Astrocyte (in vitro differentiated cells and primary cell): ENCODE measurements at regions not wholly inside any gene's neighbourhood (a gene's known extent, or its start where the extent isn't known, plus 50 kb on each side); places are given as distances from the start of the nearest gene placed in this dataset.

Source experiments
- DNase-seq: peaks from one replicate; pipeline ENCODE4 v3.0.0-alpha.2; 2010; ENCODE audit warnings: low read depth
- FAIRE-seq: peaks from 2 replicates; lab custom pipeline; 2011; peaks lifted over from hg19 to GRCh38; lab: Jason Lieb, UNC
- H2AFZ ChIP-seq: 2 replicates; pipeline ENCODE4 v1.6.0; 2012; ENCODE audit warnings: low read depth, low read length, inconsistent platforms
- H3K27ac ChIP-seq: 2 replicates; pipeline ENCODE4 v1.5.1; 2011; ENCODE audit warnings: low read depth, low read length, inconsistent platforms
- H3K27me3 ChIP-seq: 2 replicates; pipeline ENCODE4 v1.6.0; 2011; ENCODE audit warnings: low read length, inconsistent platforms; ENCODE audit not compliant: insufficient read depth
- H3K36me3 ChIP-seq: 2 replicates; pipeline ENCODE4 v1.5.1; 2011; ENCODE audit warnings: low read length, inconsistent platforms; ENCODE audit not compliant: insufficient read depth
- H3K4me1 ChIP-seq: 2 replicates; pipeline ENCODE4 v1.5.1; 2011; ENCODE audit warnings: low read length, inconsistent platforms; ENCODE audit not compliant: insufficient read depth
- H3K4me2 ChIP-seq: 2 replicates; pipeline ENCODE4 v1.6.0; 2012; ENCODE audit warnings: low read length, inconsistent platforms
- H3K4me3 ChIP-seq: 2 replicates; pipeline ENCODE4 v1.5.1; 2011; ENCODE audit warnings: low read depth, mild to moderate bottlenecking, low read length, inconsistent platforms; ENCODE audit not compliant: insufficient read depth
- H3K79me2 ChIP-seq: 2 replicates; pipeline ENCODE4 v1.6.0; 2012; ENCODE audit warnings: mild to moderate bottlenecking, low read length, inconsistent platforms; ENCODE audit not compliant: insufficient read depth
- H3K9ac ChIP-seq: 2 replicates; pipeline ENCODE4 v1.6.0; 2012; ENCODE audit warnings: mild to moderate bottlenecking, low read length, inconsistent platforms
- H3K9me3 ChIP-seq: 2 replicates; pipeline ENCODE4 v1.5.1; 2012; ENCODE audit warnings: low read depth, mild to moderate bottlenecking, low read length, inconsistent platforms; ENCODE audit not compliant: insufficient read depth
- H4K20me1 ChIP-seq: 2 replicates; pipeline ENCODE4 v1.6.0; 2012; ENCODE audit warnings: low read length, inconsistent platforms; ENCODE audit not compliant: insufficient read depth
- H3K27ac Mint-ChIP-seq: one replicate; pipeline ENCODE4 v1.8.0; 2021; ENCODE audit warnings: mild to moderate bottlenecking, mixed read lengths; ENCODE audit not compliant: unreplicated experiment
- H3K27me3 Mint-ChIP-seq: one replicate; pipeline ENCODE4 v1.8.0; 2021; ENCODE audit warnings: low read depth, mixed read lengths; ENCODE audit not compliant: unreplicated experiment
- H3K36me3 Mint-ChIP-seq: one replicate; pipeline ENCODE4 v1.8.0; 2021; ENCODE audit warnings: low read depth, mixed read lengths; ENCODE audit not compliant: unreplicated experiment
- H3K4me1 Mint-ChIP-seq: one replicate; pipeline ENCODE4 v1.8.0; 2021; ENCODE audit warnings: low read depth, mixed read lengths; ENCODE audit not compliant: unreplicated experiment
- H3K4me3 Mint-ChIP-seq: one replicate; pipeline ENCODE4 v1.8.0; 2021; ENCODE audit warnings: mild to moderate bottlenecking, moderate library complexity, mixed read lengths; ENCODE audit not compliant: unreplicated experiment
- H3K9me3 Mint-ChIP-seq: one replicate; pipeline ENCODE4 v1.8.0; 2021; ENCODE audit warnings: mild to moderate bottlenecking, mixed read lengths; ENCODE audit not compliant: unreplicated experiment
- CTCF ChIP-seq: IDR thresholded peaks from 2 replicates; pipeline ENCODE4 v1.5.1; 2011; ENCODE audit warnings: low read depth, mild to moderate bottlenecking, inconsistent platforms, low read length, moderate library complexity; ENCODE audit not compliant: insufficient read depth
- EZH2 ChIP-seq: IDR thresholded peaks from 2 replicates; pipeline ENCODE4 v1.6.1; 2012; ENCODE audit warnings: mild to moderate bottlenecking, low read length, inconsistent platforms; ENCODE audit not compliant: insufficient read depth

GRCh38 chr18:25561918-25562317, 210.0 kb upstream of the ZNF521 start:
- peak; percentile 1 for DNase-seq
- TF ChIP-seq EZH2 (no peak), CTCF (peak; percentile 15)
- no peak overlapping the region for H2AFZ ChIP-seq

GRCh38 chr18:25560369-25560768, 208.4 kb upstream of the ZNF521 start:
- H3K4me1 Mint-ChIP-seq: no peaks in the 10 kb centered on the region
- H3K4me3 Mint-ChIP-seq: no peak overlapping the region
- Histone ChIP-seq H3K27me3 (no peaks in the 10 kb centered on the region), H3K79me2 (no peaks in the 10 kb centered on the region), H3K9me3 (no peaks in the 10 kb centered on the region), H3K9ac (no peak overlapping the region), H3K27ac (no peak overlapping the region), H3K36me3 (no peaks in the 10 kb centered on the region), H2AFZ (no peak overlapping the region), H3K4me1 (no peaks in the 10 kb centered on the region), H4K20me1 (no peaks in the 10 kb centered on the region), H3K4me2 (no peak overlapping the region), H3K4me3 (no peak overlapping the region)
- TF ChIP-seq EZH2: no peak
- no peak overlapping the region for H3K27ac Mint-ChIP-seq
- FAIRE-seq (no peak), DNase-seq (no peak)
- no peaks in the 10 kb centered on the region for H3K36me3 Mint-ChIP-seq
- H3K9me3 Mint-ChIP-seq: no peaks in the 10 kb centered on the region
- H3K27me3 Mint-ChIP-seq: peaks cover 10% of the 10 kb centered on the region

More at GRCh38 chr18:25561918-25562317, 210.0 kb upstream of the ZNF521 start:
- Histone ChIP-seq H3K4me2 (no peak overlapping the region), H3K9ac (no peak overlapping the region), H3K27me3 (no peaks in the 10 kb centered on the region), H4K20me1 (no peaks in the 10 kb centered on the region), H3K4me1 (no peaks in the 10 kb centered on the region), H3K36me3 (no peaks in the 10 kb centered on the region), H3K9me3 (no peaks in the 10 kb centered on the region), H3K27ac (no peak overlapping the region), H3K79me2 (no peaks in the 10 kb centered on the region), H3K4me3 (no peak overlapping the region)
- Mint-ChIP-seq H3K27me3 (peaks cover 10% of the 10 kb centered on the region), H3K36me3 (no peaks in the 10 kb centered on the region), H3K9me3 (peaks cover 3% of the 10 kb centered on the region), H3K4me1 (peaks cover 1% of the 10 kb centered on the region), H3K27ac (no peak overlapping the region), H3K4me3 (no peak overlapping the region)
- no peak for FAIRE-seq

- Histone ChIP-seq H3K27ac (no peak overlapping the region), H3K36me3 (no peaks in the 10 kb centered on the region), H3K9ac (no peak overlapping the region), H3K79me2 (no peaks in the 10 kb centered on the region), H3K27me3 (no peaks in the 10 kb centered on the region), H3K4me2 (no peak overlapping the region), H4K20me1 (no peaks in the 10 kb centered on the region), H2AFZ (no peak overlapping the region), H3K4me1 (no peaks in the 10 kb centered on the region), H3K4me3 (no peak overlapping the region), H3K9me3 (no peaks in the 10 kb centered on the region)
- H3K4me1 Mint-ChIP-seq: no peaks in the 10 kb centered on the region
- DNase-seq (no peak), FAIRE-seq (no peak)
- peaks cover 5% of the 10 kb centered on the region for H3K27me3 Mint-ChIP-seq
- H3K27ac Mint-ChIP-seq: no peak overlapping the region
- no peaks in the 10 kb centered on the region for H3K36me3 Mint-ChIP-seq
- TF ChIP-seq CTCF: no peak
- TF ChIP-seq EZH2: no peak
- H3K4me3 Mint-ChIP-seq: no peak overlapping the region
- no peaks in the 10 kb centered on the region for H3K9me3 Mint-ChIP-seq
Observed at GRCh38 chr18:25557011-25557410, 205.0 kb upstream of the ZNF521 start.
